Chondrocyte (in vitro differentiated cells): ENCODE measurements at regions not wholly inside any gene's neighbourhood (a gene's known extent, or its start where the extent isn't known, plus 50 kb on each side); places are given as distances from the start of the nearest gene placed in this dataset.
A peak's percentile ranks its signal among the peaks of the same experiment; 100 is the strongest.

Experiments used
- DNase-seq: peaks from one replicate; pipeline ENCODE4 v3.0.0; 2021; ENCODE audit warnings: mixed read lengths, low spot score
- H3K27ac Mint-ChIP-seq: one replicate; pipeline ENCODE4 v1.8.0; 2021; ENCODE audit warnings: mild to moderate bottlenecking, moderate library complexity, mixed read lengths; ENCODE audit not compliant: unreplicated experiment
- H3K27me3 Mint-ChIP-seq: 2 replicates; pipeline ENCODE4 v1.8.0; 2021; ENCODE audit warnings: low read depth, mixed read lengths
- H3K36me3 Mint-ChIP-seq: 2 replicates; pipeline ENCODE4 v1.8.0; 2021; ENCODE audit warnings: low read depth, mixed read lengths
- H3K4me1 Mint-ChIP-seq: 2 replicates; pipeline ENCODE4 v1.8.0; 2021; ENCODE audit warnings: low read depth, mild to moderate bottlenecking, mixed read lengths
- H3K4me3 Mint-ChIP-seq: one replicate; pipeline ENCODE4 v1.8.0; 2021; ENCODE audit warnings: mild to moderate bottlenecking, moderate library complexity, mixed read lengths; ENCODE audit not compliant: unreplicated experiment
- H3K9me3 Mint-ChIP-seq: 2 replicates; pipeline ENCODE4 v1.8.0; 2021; ENCODE audit warnings: low read depth, mixed read lengths
- CTCF ChIP-seq: fragments of 200-600 bp; sonication (generic); IDR thresholded peaks from 2 replicates; pipeline ENCODE4 v1.5.0; 2021; ENCODE audit warnings: antibody characterized with exemption, mild to moderate bottlenecking, moderate library complexity

GRCh38 chr3:72405943-72406566, 442.2 kb downstream of the SHQ1 start:
- H3K4me3 Mint-ChIP-seq: no peak overlapping the region
- H3K27ac Mint-ChIP-seq: peak overlapping the region; percentile 39
- H3K9me3 Mint-ChIP-seq: no peaks in the 10 kb centered on the region
- H3K27me3 Mint-ChIP-seq: no peaks in the 10 kb centered on the region
- peaks cover 54% of the 10 kb centered on the region for H3K4me1 Mint-ChIP-seq
- TF ChIP-seq CTCF: no peak
- no peak for DNase-seq
- H3K36me3 Mint-ChIP-seq: no peaks in the 10 kb centered on the region

- no peak overlapping the region for H3K4me3 Mint-ChIP-seq
- no peak overlapping the region for H3K27ac Mint-ChIP-seq
- no peak for DNase-seq
- no peaks in the 10 kb centered on the region for H3K9me3 Mint-ChIP-seq
- peaks cover 40% of the 10 kb centered on the region for H3K4me1 Mint-ChIP-seq
- TF ChIP-seq CTCF: no peak
- H3K27me3 Mint-ChIP-seq: no peaks in the 10 kb centered on the region
- H3K36me3 Mint-ChIP-seq: no peaks in the 10 kb centered on the region
Observed at GRCh38 chr3:72401005-72401545, 447.2 kb downstream of the SHQ1 start.

- Mint-ChIP-seq H3K36me3 (no peaks in the 10 kb centered on the region), H3K9me3 (no peaks in the 10 kb centered on the region), H3K4me1 (peaks cover 50% of the 10 kb centered on the region), H3K4me3 (no peak overlapping the region), H3K27ac (no peak overlapping the region), H3K27me3 (no peaks in the 10 kb centered on the region)
- no peak for TF ChIP-seq CTCF
- DNase-seq: no peak
Observed at GRCh38 chr3:72398781-72399180, 449.5 kb downstream of the SHQ1 start.

- TF ChIP-seq CTCF: no peak
- no peaks in the 10 kb centered on the region for H3K27me3 Mint-ChIP-seq
- no peak overlapping the region for H3K4me3 Mint-ChIP-seq
- no peak for DNase-seq
- no peaks in the 10 kb centered on the region for H3K36me3 Mint-ChIP-seq
- peaks cover 46% of the 10 kb centered on the region for H3K4me1 Mint-ChIP-seq
- H3K27ac Mint-ChIP-seq: no peak overlapping the region
- H3K9me3 Mint-ChIP-seq: no peaks in the 10 kb centered on the region
Observed at GRCh38 chr3:72397586-72397985, 450.7 kb downstream of the SHQ1 start.

GRCh38 chr3:72396899-72397298, 451.3 kb downstream of the SHQ1 start:
- Mint-ChIP-seq H3K27ac (no peak overlapping the region), H3K36me3 (no peaks in the 10 kb centered on the region), H3K27me3 (no peaks in the 10 kb centered on the region)

More at GRCh38 chr3:72396899-72397298, 451.3 kb downstream of the SHQ1 start:
- DNase-seq: no peak
- Mint-ChIP-seq H3K4me1 (peaks cover 45% of the 10 kb centered on the region), H3K9me3 (no peaks in the 10 kb centered on the region), H3K4me3 (no peak overlapping the region)
- no peak for TF ChIP-seq CTCF
